DND-41 (cell line): ENCODE measurements at regions not wholly inside any gene's neighbourhood (a gene's known extent, or its start where the extent isn't known, plus 50 kb on each side); places are given as distances from the start of the nearest gene placed in this dataset.

Experiments
- CTCF ChIP-seq: IDR thresholded peaks from 2 replicates; pipeline ENCODE4 v1.5.1; 2012; ENCODE audit warnings: borderline replicate concordance, low read length, moderate library complexity, mild to moderate bottlenecking; ENCODE audit not compliant: poor library complexity, severe bottlenecking; ENCODE audit errors: extremely low read depth
- EZH2 ChIP-seq: IDR thresholded peaks from 3 replicates; pipeline ENCODE4 v1.6.1; 2012; ENCODE audit warnings: borderline replicate concordance, low read depth, mild to moderate bottlenecking, moderate library complexity, low read length, inconsistent platforms; ENCODE audit not compliant: severe bottlenecking

GRCh38 chr1:100799954-100800612 lies 80.5 kb downstream of the VCAM1 start:
- TF ChIP-seq CTCF, result no peak
- TF ChIP-seq EZH2, result no peak
